Ishikawa (cell line): ENCODE measurements at regions not wholly inside any gene's neighbourhood (a gene's known extent, or its start where the extent isn't known, plus 50 kb on each side); places are given as distances from the start of the nearest gene placed in this dataset.

Source experiments
- CREB1 ChIP-seq: IDR thresholded peaks from 2 replicates; pipeline ENCODE4 v1.6.1; 2012; ENCODE audit warnings: low read depth
- MAX ChIP-seq: IDR thresholded peaks from 2 replicates; pipeline ENCODE4 v1.6.1; 2012
- RAD21 ChIP-seq: IDR thresholded peaks from 2 replicates; pipeline ENCODE4 v1.6.1; 2012; ENCODE audit warnings: low read depth
- REST ChIP-seq: IDR thresholded peaks from 2 replicates; pipeline ENCODE4 v1.6.1; 2012; ENCODE audit warnings: low read depth, mild to moderate bottlenecking
- TAF1 ChIP-seq: IDR thresholded peaks from 2 replicates; pipeline ENCODE4 v1.6.1; 2012; ENCODE audit warnings: low read depth, mild to moderate bottlenecking
- TEAD4 ChIP-seq: IDR thresholded peaks from 2 replicates; pipeline ENCODE4 v1.6.1; 2012
- ZBTB7A ChIP-seq: IDR thresholded peaks from 2 replicates; pipeline ENCODE4 v1.6.1; 2012; ENCODE audit warnings: low read depth

- TF ChIP-seq ZBTB7A = no peak
- no peak for TF ChIP-seq REST
- no peak for TF ChIP-seq RAD21
- TF ChIP-seq TEAD4 = no peak
- TF ChIP-seq TAF1 = no peak
- no peak for TF ChIP-seq CREB1
- TF ChIP-seq MAX = no peak
These were observed 190.2 kb upstream of the LRRC7 start for GRCh38 chr1:69377507-69377906.
